RPMI7951 (cell line): ENCODE measurements at regions not wholly inside any gene's neighbourhood (a gene's known extent, or its start where the extent isn't known, plus 50 kb on each side); places are given as distances from the start of the nearest gene placed in this dataset.
"Not testable (repeated sequence)": the region's sequence is repeated elsewhere in the genome, so short reads cannot be mapped to it uniquely, and the experiment has no call there.

Experiments
- DNase-seq: peaks from one replicate; pipeline ENCODE4 v3.0.0-alpha.2; 2012; ENCODE audit warnings: low read depth

DNA sequence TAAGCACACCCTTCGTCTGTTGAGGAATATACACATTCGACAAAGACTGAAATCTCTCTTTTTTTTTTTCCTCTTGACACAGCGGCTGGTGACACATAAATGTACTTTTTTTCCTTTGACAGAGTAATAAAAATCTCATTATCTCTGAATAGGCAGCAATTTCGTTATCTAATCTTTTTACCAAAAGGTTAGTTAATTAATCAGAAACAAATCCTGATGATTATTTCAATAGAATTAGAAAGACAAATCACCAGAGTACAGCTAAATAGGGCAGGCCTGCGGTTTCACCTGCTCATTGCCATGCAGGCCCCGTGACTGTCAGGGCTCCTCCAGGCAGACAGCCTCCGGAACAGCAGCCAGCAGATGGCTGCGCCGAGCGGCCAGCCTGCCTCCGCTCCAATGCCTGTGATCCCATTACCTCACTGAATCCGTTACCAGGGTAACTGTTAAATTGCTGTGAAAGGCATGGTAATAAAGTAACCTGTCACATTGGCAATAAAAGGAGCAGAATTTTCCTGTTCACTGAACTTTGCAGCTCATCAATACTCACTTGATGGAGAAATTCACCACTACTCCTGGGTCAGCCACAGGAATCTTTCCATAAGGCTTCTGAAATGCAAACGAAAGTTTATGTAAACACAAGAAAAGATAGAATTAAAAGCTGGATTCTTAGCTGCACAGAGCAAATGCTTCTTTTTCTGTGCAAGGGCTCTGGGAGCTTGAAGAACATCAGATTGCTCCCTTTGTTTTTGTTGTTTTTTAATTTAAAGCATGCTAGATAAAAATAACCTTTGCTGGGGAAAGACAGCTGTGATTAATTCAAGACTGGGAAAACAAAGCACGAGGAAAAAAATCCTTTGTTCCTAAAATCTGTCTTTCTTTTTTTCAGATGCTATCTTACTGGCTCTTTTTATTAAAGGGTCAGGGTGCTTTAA is 666.4 kb upstream of the ZNF608 start:
- DNase-seq = peak; percentile 84

DNA sequence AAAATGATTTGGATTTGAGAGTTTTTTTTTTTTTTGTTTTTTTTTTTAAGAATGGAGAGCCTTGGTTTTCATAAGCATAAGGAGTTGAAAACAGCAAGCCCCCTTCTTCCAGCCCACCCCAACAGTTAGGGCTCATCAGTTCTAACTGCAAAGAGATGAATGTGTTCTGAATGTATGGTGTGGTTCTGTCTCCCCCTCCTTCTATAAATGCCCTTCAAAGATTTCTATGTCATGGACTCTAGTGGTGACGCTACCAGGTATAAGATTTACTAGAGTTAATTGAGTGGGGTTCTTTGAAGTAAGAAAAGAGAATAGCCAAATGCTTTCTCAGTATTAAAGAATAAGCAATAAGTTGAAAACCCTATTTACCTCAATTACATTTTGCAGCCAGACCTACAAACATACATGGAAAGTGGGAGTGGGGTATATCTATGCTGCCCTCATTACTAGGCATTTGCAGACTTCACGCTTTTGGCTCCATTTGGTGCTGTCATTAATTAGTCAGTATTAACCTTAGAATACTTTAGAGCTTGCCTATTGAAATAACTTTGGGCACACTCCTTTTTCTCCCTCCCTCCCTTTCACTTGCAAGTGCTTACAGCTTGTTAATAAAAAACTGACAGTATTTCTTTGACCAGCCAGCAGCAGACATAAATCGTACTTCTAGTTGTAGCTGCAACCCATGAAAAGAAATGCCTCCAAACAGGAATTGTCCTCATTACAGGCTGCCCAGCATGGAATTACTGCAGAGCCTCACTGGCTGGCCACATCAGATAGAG is 667.2 kb upstream of the ZNF608 start:
- no peak for DNase-seq

DNA sequence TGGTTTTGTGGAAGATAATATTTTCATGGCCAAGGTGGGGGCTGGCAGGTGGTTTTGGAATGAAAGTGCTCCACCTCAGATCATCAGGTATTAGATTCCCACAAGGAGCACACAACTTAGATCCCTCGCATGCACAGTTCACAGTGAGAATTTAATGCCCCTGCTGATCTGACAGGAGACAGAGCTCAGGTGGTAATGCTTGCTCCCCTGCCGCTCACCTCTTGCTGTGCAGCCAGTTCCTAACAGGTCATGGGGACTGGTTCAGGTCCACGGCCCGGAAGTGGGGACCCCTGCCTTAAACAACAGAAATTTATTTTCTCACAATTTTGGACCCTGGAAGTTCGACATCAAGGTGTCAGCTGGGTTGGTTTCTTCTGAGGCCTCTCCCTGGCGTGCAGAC is 668.7 kb upstream of the ZNF608 start:
- DNase-seq = no peak

DNA sequence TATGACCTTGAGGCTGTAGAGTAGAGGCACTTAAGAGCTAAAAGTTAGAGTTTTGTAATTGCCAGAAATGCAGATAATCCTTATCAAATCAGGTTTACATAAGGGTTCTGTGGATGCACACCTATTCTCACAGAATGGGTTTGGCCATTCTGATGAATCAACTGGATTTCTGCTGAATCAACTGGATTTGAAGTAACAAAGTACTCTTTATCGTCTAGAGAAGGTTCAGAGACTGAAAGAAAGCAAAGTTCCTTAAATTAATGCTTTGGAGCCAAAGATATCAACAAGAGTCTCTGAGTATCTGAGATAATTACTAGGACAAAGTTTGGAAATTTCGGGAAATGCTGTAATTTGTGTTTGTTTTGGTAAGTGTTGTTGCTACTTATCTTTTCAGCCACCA is 669.6 kb upstream of the ZNF608 start:
- no peak for DNase-seq

DNA sequence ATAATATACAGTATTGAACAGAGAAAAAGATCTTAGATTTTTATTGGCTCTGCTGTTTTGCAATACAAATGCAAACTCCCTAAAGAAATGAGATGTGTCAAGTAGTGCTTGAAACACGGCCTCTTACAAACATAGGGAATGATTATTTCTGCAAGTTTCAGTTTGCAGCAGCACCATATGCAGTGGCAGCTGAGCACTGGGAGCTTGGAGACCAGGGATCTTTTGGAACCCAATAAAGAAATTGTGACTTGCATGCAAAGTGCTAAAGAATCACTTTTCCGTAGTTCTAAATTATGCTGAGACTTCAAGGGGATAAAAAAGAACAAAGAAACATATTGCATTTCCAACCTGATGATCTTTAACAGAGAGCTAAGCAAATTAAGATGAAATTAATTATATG is 674.6 kb upstream of the ZNF608 start:
- no peak for DNase-seq

DNA sequence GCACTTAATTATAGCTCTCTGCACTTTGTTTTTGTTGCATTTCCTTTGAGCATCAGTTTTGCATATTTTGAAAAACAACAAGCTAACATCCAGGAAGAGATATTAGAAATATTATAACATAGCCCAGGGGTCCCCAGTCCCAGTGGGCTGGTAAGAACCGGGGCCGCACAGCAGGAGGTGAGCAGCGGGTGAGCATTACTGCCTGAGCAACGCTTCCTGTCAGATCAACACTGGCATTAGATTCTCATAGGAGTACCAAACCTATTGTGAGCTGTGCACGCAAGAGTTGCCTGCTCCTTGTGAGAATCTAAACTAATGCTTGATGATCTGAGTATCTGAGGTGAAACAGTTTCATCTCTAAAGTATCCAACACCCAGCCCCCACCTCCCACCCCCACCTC is 675.9 kb upstream of the ZNF608 start:
- DNase-seq = no peak

DNA sequence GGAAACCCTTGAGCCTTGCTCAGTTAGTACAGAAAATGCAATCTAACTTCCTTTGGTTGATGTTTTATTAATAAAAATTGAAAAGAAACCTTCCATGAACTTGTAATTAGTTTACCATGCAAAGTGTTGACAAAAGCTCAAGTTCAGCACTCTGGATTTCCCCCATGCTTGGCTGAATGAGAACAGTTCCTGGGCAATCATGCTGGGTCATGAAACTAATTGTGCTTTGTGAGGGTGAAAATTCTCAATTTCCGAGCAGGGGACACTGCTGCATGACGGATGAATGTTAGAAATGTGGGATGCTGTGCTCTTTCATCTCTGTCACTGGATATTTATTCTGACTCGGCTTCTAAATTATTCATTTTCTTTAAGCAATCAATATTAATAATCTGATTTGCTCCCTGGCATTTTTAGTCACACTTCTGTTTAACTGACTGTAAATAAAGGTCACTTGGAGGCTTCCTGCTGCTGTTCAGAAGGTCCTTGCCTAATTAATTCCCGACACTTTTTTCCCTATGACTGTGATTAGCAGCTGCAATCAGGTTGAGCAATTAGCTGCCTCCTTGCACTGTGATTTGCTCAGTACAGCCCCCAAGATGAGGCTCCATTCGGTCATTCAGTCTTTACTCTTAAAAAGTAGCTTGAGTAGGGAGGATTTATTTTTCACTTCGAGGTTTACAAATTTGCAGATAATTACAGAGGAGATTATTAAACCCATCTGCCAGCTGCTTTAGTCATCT is 678.1 kb upstream of the ZNF608 start:
- DNase-seq = no peak

DNA sequence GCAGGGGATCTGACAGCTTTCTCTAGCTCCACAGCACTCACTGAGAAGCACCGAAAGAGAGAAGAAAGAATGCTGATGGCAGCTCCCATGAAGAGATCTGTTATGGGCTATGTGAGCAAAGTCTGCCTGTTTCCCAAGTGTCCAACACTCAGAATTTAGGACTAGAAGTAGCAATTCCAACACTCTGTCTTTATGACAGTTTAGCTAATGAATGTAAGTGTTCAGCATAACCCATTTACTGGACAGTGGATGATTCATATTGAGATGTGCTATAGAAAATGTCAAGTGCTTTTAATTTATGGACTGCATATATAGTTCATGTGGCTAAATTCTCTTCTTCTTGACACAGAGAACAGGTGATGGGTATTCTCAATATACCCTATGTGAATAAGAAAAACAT is 683.1 kb upstream of the ZNF608 start:
- no peak for DNase-seq

DNA sequence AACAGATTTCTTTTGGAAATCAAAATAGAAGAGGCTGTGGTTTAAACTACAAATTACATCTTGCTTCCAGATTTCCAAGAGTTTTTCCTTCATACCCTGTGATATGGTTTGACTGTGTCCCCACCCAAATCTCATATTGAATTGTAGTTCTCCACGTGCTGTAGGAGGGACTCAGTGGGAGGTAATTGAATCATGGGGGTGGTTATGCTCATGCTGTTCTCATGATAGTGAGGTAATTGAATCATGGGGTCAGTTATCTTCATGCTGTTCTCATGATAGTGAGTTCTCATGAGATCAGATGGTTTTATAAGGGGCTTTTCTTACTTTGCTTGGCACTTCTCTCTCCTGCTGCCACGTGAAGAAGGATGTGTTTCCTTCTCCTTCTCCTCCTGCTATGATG is 687.0 kb upstream of the ZNF608 start:
- DNase-seq = no peak

DNA sequence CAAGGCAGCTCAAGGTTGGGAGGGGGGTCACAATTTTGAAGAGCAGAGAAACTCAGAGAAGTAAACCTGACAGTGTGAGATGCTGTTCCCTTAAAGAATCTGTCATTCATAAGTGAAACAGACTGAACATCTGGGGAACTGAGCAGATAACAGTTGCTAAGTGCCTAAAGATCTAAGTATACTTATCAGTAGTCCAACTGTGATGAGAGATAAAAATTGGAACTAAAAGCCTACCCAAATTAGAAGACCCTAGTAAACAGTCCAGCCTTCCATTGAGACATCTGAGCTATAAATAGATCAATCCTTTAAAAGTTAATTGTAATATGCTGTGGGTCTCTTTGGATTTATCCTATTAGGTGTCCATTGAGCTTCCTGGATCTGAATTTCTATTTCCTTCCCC is 692.8 kb upstream of the ZNF608 start:
- DNase-seq = no peak

DNA sequence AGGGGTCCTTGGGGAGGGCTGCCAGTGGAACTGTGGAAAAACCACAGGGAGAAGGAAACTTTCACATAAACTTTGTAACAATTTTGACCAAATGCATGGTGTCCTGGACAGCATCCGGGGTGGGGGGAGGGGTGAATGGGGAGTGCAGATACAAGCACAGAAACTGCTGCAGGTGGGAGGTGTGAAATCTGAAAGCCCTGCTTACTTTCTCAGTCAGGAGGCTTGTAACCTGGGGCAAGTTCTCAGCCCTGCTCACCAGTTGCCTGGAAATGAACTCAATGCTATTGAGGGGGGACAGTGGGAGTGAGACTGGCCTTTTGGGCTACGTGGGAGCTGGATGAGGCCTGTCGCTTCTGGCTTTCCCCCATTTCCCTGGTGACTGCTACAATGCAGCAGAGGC is 694.5 kb upstream of the ZNF608 start:
- DNase-seq = no peak

DNA sequence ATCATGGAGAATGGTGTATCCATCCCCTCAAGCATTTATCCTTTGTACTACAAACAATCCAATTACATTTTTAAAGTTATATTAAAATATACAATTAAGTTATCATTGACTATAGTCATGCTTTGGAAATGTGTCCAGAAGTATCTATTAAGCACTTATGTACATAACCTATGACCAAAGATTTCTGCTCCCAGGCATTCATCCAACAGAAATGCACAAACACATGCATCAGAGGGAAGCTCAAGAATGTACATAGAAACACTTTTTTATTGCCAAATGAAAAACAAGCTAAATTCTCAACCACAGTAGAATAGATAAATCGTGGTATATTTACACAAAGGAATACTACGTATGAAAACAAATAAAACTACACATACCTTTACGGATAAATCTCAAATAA is 700.5 kb upstream of the ZNF608 start:
- DNase-seq = no peak

DNA sequence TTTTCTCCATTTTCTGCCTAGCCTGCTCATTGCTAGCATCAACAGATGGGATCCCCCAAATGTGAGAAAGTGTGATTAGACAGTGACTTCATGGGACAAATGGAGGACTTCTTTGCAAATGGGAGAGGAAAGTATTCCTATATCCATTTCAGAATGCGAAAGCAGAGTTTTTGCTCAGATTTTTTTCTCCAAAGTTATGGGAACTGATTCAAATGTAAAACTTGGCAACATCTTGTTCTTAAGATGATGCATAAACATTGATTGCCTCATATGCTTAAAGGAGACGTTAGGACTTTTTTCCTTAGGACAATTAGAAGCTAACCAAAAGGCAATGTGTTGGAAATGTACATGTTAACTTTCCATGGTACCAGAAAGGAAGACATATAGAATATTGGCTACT is 704.3 kb upstream of the ZNF608 start:
- DNase-seq = no peak

DNA sequence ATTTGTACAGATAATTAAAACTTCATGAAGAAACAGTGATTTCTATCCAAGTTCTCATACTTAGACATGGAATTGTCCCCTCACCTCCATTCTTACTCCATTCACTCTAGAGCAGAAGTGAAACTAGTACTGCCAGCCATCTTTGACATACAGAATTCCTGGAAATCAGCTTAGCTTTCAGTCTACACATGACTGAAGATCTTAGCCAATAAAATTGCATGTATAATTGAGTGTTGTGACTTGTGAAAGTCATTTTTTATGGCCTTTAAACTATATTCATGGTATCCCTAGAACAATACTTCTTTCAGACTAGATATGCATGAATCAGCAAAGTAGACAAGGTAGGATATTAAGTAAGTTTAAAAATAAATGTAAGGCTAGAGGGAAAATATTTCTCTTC is 705.2 kb upstream of the ZNF608 start:
- no peak for DNase-seq

DNA sequence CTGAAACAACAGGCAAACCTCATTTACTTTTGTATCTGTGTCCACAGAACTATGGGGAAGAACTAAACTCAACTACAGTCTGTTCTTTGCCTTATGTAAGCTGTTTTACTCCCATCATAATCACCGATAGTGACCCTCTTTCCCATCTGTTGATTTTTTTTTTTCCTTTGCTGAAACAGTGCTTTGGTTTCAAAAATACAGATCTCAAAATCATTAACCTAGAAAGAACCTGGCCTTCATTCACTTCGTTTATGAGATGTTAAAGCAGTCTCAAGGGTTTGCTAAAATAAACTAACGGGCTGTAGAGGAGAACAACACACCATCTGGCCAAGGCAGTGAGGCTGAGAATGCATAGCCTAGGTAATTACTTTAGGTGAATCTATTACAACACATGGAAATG is 706.6 kb upstream of the ZNF608 start:
- no peak for DNase-seq

DNA sequence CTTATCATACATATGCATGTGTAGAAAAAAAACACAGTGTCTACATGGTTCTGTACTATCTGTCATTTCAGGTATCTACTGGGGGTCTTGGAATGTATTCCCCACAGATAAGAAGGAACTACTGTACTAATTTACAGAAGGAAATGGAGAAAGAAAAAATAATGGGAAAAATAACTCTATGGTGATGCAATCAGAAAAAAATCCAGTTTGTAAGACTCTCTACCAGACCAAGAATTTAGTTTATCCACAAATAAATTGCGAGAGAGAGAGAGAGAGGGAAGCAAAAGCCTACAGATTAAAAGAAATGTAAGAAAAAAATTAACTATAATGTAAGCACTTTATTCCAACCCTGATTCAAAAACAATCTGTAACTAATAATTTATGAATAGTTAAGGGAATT is 708.6 kb upstream of the ZNF608 start:
- DNase-seq = no peak

DNA sequence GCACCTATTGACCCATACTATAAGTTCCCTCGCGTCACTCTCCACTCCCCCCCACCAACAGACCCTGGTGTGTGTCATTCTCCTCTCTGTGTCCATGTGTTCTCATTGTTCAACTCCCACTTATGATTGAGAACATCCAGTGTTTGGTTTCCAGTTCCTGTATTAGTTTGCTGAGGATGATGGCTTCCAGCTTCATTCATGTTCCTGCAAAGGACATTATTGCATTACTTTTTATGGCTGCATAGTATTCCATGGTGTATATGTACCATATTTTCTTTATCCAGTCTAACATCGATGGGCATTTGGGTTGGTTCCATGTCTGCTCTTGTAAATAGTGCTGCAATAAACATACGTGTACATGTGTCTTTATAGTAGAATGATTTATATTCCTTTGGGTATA is 709.6 kb upstream of the ZNF608 start:
- not testable (repeated sequence) for DNase-seq

DNA sequence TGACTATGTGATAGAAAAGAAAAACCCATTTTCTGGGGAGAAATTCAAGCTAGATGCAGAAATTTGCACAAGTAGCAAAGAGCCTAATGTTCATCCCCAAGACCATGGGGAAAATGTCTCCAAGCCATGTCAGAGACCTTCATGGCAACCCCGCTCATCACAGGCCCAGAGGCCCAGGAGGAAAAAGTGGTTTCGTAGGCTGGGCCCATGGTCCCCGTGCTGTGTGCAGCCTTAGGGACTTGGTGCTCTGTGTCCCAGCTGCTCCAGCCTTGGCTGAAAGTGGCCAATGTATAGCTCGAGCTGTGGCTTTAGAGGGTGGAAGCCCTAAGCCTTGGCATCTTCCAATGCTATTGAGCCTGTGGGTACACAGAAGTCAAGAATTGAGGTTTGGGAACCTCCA is 711.2 kb upstream of the ZNF608 start:
- no peak for DNase-seq

DNA sequence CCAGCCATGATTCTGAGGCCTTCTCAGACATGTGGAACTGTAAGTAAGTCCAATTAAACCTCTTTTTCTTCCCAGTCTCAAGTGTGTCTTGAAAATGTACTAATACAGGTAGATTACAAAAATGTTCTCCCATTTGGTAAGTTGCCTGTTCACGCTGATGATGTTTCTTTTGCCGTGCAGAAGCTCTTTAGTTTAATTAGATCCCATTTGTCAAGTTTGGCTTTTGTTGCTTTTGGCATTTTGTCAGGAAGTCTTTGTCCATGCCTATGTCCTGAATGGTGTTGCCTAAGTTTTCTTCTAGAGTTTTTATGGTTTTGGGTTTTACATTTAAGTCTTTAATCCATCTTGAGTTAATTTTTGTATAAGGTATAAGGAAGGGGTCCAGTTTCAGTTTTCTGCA is 712.5 kb upstream of the ZNF608 start:
- DNase-seq = not testable (repeated sequence)

DNA sequence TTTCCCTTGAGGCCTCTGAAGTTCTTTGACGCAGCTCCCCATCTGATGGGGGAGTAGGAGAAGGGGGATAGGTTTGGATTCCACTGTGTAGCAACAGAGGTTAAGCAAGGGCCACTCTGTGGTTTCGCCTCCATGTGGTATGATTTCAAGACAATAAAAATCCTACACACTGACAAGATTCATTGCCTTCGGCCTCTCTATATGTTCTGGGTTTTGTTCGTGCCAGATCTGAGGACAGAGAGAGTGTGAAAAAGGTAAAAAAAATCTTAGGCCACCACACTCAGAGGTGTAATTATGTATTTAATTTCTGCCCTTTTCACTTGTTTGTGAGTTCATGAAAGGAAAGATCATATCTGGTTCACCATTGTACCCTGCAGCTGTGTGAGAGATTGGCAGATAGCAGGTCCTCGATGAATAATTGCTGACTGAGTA is 715.2 kb upstream of the ZNF608 start:
- peak; percentile 41 for DNase-seq

DNA sequence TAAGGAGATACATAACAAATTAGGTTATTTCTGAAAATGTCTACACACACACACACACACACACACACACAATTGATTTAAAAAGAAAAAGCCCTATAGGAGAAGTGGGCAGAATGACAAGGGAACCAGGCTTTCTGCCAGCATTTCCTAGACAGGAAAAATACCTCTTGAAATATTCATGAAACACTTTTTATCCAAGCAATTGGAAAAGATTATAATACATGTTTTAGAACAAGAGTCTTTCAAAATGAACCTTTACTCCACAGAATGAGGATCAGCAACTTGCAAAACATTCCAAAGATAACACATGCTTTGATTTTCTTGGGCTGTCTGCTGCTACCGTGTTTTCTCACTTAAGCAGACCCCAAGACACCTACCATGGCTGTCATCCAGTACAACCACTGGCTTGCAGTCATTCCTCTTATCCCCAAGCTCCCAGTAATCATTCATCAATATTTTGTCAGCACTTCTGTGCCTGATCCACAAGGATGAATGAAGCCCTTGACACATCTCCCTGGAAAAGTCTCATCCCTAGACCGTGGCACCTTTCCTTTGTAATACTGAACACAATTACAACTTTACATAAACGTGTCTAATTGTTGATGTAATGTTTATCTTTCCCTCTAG is 717.1 kb upstream of the ZNF608 start:
- no peak for DNase-seq

DNA sequence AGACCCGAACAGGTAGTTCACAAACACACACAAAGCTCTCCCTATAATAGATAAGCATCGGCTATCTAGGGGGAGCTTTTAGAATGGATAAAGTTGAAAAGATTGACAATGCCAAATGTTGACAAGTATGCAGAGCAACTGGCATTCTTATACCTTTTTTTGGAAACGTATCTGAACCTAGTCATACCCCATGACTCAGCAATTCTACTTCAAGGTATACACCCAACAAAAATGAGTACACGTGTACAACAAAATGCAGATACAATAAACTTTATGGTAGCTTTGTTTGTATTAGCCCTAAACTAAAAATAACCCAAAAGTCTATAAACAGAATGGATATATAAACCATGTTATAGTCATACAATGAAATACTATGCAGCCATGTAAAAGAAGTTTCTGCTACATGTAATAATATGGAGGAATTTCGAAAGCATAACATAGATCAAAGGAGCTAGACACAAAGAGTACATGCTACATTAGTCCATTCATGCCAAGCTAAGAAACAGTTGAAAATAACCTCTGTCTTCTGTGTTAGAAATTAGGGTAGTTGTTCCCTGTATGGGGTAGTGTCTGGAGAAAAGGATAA is 718.5 kb upstream of the ZNF608 start:
- DNase-seq = no peak
